Adrenal gland (tissue), 5 donors: ENCODE measurements at regions not wholly inside any gene's neighbourhood (a gene's known extent, or its start where the extent isn't known, plus 50 kb on each side); places are given as distances from the start of the nearest gene placed in this dataset.

Experiments
- CTCF ChIP-seq, 6 experiments: fragments of 450-650 bp in 4 of 6; fragments of 200-600 bp in 2 of 6; sonication (generic) in 1 of 6; IDR thresholded peaks; 1 replicate in 5 of 6; 2 replicates in 1 of 6; pipeline versions ENCODE4 v1.5.1 to v1.8.0; 2016 to 2021; ENCODE audit warnings: antibody characterized with exemption in 6 of 6, mild to moderate bottlenecking in 2 of 6, moderate library complexity in 1 of 6
- POLR2A ChIP-seq, 2 donors: fragments of 450-650 bp; IDR thresholded peaks; one replicate each; pipeline ENCODE4 v1.6.1; 2017; ENCODE audit warnings: antibody characterized with exemption in 2 of 2, mild to moderate bottlenecking in 2 of 2, moderate library complexity in 1 of 2
- donor health status: DM: no; HTN: no; CAD: no.

- TF ChIP-seq CTCF (IDR thresholded peaks at IDR 0.05) (no peak), POLR2A (IDR thresholded peaks at IDR 0.05) (no peak)
Measured at GRCh38 chr2:129768036-129768386, 211.5 kb upstream of the RAB6C start.
